ENCODE measurements at regions not wholly inside any gene's neighbourhood (a gene's known extent, or its start where the extent isn't known, plus 50 kb on each side); places are given as distances from the start of the nearest gene placed in this dataset.

DNA sequence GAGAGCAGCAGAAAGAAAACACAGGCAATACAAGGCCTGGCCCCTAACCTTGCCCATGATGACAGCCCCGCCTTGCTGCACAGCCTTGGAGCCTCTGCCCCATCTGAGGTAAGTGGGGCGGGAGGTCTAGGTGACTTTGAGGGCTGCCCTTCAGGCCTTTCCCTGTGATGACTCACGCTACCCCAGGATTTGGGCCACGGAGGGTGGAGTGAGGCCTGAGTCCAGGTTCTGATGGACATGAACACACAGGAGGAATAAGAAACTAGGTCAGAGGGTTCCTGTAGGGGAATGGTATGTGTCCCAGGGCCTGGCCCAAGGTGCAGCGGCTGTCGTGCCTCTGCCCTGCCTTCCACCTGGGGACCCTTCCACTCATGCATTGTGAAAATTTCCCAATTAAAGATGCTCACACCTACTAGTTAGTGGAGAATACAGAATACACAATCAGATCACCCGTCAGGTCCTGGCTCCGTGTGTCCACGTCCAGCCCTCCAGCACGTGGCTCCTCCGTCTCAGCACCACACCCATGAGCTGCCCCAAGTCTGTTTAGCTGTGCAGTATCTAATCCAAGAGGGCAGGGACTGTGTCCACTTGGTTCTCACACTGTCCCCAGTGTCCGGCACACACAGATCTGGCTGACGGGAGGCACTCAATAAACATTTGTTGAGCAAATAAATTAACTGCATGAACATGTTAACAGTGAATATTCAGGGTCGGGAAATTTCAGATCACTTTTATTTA, 111.0 kb downstream of the CHST1 start:
- TF ChIP-seq, protein P1, sequence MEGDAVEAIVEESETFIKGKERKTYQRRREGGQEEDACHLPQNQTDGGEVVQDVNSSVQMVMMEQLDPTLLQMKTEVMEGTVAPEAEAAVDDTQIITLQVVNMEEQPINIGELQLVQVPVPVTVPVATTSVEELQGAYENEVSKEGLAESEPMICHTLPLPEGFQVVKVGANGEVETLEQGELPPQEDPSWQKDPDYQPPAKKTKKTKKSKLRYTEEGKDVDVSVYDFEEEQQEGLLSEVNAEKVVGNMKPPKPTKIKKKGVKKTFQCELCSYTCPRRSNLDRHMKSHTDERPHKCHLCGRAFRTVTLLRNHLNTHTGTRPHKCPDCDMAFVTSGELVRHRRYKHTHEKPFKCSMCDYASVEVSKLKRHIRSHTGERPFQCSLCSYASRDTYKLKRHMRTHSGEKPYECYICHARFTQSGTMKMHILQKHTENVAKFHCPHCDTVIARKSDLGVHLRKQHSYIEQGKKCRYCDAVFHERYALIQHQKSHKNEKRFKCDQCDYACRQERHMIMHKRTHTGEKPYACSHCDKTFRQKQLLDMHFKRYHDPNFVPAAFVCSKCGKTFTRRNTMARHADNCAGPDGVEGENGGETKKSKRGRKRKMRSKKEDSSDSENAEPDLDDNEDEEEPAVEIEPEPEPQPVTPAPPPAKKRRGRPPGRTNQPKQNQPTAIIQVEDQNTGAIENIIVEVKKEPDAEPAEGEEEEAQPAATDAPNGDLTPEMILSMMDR (conservative IDR thresholded peaks at IDR 0.05; ENCODE audit: low read depth in 2 of 2) = no peak
- TF ChIP-seq POLR2AphosphoS5 (IDR thresholded peaks at IDR 0.05; ENCODE audit: low read depth) (no peak), EZH2 (IDR thresholded peaks at IDR 0.05; ENCODE audit: low read depth, unreplicated experiment) (no peak), JUNB (IDR thresholded peaks at IDR 0.05; ENCODE audit: unreplicated experiment) (no peak), NANOG (IDR thresholded peaks at IDR 0.05; ENCODE audit: borderline replicate concordance) (no peak)

Measured in GM23338 (cell line).